DMS114 treated with DMSO at 0.1 percent for 48 hours (cell line): ENCODE measurements at regions not wholly inside any gene's neighbourhood (a gene's known extent, or its start where the extent isn't known, plus 50 kb on each side); places are given as distances from the start of the nearest gene placed in this dataset.

Experiments
- DNase-seq: peaks from one replicate; lab custom pipeline; 2025; ENCODE audit not compliant: unreplicated experiment; lab: John Stamatoyannopoulos, UW

- DNase-seq, result no peak
These were observed 87.6 kb upstream of the TAF1B start for GRCh38 chr2:9755638-9756037.

DNA sequence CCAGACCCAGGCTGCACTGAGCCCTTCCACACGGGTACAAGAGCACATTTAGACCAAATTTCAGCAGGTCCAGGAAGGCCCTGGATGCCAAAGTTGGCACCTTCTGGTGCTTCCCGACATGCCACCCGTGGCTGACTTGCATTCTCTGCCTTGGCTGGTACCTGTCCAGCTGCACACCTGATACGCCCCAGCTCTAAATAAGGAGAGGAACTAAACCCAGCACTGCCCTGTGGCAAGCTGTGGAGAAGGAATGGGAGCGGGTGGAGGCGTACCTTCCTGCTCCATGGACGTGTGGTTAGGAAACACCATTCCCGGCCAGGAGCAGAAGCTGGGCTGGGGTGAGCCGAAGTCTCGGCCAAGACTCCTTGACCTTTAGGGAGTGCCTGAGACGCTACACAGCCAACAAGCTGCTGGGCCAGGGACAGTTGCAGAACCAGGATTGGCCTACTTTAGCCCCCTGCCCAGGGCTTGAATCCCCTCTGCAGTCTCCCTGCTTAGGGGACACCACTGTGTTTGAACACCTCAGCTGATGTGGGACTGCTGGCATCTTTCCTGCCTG lies 86.5 kb upstream of the TAF1B start:
- no peak for DNase-seq

GRCh38 chr2:9757501-9758264 lies 85.6 kb upstream of the TAF1B start:
- no peak for DNase-seq

DNA sequence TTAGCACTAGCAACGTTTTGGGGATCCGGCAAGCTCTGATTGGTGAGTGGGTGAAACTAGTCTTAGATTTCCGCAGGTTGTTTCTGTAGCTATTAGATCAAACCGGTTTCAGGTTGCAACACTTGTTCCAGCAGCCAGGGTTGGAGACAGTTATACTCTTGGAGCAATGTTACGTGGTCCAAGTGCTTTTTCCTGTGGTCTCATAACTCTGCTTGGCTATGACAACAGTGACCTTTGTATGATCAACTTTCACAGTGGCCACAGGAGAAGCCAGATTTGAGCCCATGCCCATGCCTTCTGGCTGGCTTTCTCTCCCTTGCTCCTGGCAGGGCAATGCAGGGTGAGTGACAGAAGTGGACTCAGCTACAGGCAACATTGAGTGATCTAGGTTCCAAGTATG lies 84.5 kb upstream of the TAF1B start:
- no peak for DNase-seq

- no peak for DNase-seq
These were observed 83.0 kb upstream of the TAF1B start for GRCh38 chr2:9760069-9760901.

- no peak for DNase-seq
These were observed 82.4 kb upstream of the TAF1B start for GRCh38 chr2:9760902-9761228.

DNA sequence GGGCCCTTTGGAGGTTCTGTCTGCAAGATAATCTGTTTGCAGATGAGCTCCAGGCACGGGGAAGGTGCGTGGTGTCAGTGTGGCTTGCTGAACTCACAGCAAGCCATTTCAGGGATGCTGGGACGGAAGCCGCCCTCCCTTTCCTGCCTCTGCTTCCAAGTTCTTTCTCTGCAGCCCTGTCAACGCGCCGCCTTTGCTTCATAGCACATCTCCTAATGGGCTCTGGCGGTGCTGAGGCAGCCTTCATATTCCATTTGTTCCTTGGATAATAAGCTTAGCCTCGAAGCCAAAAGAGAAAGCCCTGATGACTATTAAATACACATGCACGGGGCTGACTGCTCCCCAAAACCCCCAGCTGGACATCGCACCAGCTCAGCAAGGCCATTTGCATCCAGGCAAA lies 81.7 kb upstream of the TAF1B start:
- DNase-seq, result no peak

GRCh38 chr2:9762164-9762563 lies 81.1 kb upstream of the TAF1B start:
- no peak for DNase-seq

DNA sequence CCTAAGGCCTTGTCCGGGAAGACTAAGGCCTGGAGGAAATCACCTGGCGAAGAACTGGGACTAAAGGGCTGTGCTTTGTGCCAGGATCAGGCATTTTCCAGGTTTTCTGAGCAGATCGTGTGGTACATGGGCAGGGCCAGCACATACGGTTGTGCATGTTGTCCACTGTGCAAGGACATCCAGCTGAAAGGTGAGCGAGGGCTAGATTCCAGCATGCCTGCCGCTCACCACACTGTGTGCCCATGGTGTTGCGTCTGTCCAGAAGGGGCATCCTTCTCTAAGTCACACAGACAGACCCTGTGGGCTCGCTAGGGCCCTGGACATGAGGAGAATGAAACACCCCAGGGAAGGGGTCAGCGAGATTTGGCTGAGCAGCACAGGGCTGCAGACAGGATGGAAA lies 80.3 kb upstream of the TAF1B start:
- DNase-seq, result no peak

GRCh38 chr2:9763356-9764152 lies 79.7 kb upstream of the TAF1B start:
- no peak for DNase-seq

DNA sequence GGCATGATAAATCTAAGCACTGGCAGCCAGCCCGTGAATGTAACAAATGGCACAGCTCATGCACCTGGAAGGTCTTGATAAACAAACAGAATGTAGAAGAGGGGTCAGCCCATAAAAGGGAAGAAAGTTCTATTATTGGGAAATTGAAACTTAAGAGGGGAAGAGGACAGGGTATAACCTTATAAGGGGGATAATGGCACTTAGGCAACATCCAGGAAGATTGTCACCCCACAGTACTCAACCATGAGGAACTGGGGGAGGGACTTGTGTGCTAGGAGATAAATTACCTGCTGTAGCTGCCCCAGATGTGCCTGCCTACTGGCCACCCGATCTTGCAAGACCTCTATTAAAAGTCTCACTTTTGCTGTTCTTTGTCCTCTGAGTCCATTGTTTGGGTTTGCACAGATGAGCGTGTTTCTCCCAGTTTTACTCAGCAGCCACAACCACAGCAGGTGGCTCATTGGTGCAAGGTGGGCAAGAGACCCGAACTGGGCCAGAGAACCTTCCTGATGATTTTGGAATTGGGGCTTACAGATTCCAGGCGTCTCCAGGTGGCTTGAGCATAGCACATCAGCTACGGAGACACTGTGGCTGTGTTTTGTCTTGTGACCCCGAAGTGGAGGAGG lies 79.0 kb upstream of the TAF1B start:
- no peak for DNase-seq

DNA sequence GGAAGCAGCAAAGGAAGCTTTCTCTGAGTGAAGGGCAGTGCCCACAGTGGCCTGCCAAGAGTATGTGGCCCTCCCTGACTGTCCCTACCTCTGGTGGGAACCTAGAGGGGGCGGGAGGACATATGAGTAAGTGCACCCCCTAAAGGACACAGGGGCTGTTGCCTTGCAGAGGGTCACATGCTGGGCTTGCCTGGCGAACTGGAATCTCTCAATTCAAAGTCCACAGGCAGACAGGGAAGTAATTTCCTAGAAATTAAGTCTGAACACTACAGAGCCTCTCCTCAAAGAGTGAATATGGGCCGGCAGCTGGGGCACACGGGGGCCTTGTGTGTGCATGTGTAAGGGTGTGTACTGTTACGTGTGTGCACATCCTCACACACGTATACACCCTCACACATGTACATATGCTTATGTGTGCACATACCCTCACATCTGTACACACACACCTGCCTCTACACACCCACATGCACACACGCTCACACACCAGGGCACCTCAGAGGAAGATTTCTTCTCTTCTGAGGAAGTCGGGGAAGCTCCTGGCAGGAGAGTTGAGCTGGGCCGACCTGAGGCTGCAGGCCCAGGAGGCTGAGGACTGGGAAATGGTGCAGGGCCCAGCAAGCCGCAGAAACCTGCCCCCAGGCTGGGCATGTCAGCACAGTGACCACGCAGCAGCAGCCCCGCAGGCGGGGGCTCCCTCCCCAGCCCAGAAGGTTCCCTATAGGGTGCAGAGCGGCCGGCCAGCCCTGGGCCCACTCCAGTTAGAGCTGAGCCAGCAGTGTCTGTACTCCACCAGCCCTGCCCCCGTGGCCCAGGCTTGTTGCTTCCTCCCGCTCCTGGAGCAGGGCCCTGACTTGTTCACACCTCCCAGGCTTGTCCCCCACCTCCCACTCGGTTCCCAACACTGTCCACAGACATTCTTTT lies 77.4 kb upstream of the TAF1B start:
- no peak for DNase-seq

GRCh38 chr2:9767656-9768281 lies 75.5 kb upstream of the TAF1B start:
- DNase-seq, result no peak

DNA sequence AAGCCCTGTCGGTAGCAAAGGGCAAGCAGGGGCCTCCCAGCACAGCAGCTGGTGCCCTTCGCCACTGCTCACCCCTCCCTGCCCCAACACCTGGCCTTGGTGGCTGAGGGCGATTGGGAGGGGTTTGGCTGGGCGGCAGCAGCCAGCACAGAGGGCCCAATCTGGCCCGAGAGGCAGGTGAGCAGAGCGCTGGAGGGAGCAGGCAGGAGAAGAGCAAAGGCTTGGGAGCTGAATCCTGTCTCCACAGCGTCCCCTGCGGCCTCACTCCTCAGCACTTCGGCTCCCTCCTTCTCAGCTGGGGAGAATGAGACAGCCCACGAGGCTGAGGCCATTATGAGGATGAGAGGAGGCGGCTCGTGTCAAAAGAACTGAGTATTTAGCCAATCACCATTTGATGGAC lies 74.9 kb upstream of the TAF1B start:
- DNase-seq, result no peak

GRCh38 chr2:9769171-9770005 lies 73.9 kb upstream of the TAF1B start:
- DNase-seq, result no peak

DNA sequence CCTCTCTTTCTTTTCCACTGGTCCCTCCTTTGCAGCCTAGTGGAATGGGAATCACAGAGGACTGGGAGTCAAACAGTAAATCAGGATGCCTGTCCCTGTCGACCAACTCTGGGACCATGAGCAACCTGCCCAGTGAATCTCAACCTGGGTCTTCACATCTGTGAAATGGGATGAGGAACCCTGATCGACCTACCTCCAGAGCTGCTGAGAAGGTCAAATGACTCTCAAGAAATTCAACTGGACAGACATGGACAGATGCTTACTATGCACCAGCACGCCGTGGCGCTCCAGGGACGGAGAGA lies 73.3 kb upstream of the TAF1B start:
- no peak for DNase-seq

DNA sequence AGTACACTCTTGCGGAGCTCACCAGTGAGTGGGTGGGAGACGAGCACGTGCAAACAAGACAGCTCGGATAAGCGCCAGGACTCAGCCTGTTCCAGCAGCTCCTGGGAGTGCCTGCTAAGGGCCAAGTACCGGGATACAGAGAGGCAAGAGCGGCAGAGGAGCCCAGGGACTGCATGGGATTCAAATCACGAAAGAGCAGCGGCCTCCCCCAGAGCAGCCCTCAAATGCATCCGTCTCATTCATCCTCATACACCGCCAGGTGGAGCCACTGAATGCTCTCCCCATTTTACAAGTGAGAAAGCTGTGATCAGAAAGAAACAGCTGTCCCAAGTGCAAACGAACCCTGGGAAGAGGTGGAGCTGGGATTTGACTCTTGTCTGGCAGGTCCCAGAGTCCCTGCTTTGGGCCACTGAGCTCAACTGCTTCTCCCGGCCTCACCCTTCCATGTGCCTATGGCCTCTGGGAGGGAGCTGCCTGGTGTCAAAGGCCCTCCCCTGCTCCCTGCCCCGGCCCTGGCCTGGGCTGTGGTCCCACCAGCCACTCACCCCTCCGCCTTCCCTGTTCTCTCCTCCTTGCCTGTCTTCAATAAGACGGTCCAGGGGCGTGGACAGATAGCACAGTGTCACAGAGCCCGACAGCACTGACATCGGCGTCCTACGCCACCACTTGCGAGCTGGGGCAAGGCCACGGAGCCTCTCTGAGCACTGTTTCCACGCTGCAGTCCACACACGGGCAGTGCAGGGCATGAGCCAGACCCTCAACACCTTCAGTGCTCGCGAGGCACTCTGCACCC lies 72.8 kb upstream of the TAF1B start:
- peak; percentile 28 for DNase-seq

DNA sequence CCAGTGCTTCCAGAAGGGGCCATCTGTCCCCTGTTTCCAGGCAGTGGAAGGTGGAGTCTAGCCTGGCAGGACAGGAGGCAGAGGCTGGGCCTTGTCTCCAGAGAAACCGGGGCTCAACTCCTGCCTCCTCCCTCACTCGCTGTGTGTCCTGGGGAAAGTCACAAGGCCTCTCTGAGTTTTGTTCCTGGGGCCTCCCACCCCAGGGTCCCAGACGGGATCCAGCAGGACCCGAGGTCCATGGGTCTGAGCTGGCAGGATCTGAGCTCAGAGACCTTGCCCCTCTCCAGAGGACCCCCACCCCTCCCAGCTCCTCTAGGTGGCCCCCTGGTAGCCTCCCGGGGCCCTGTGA lies 72.2 kb upstream of the TAF1B start:
- no peak for DNase-seq
